ENCODE measurements at regions not wholly inside any gene's neighbourhood (a gene's known extent, or its start where the extent isn't known, plus 50 kb on each side); places are given as distances from the start of the nearest gene placed in this dataset.

DNA sequence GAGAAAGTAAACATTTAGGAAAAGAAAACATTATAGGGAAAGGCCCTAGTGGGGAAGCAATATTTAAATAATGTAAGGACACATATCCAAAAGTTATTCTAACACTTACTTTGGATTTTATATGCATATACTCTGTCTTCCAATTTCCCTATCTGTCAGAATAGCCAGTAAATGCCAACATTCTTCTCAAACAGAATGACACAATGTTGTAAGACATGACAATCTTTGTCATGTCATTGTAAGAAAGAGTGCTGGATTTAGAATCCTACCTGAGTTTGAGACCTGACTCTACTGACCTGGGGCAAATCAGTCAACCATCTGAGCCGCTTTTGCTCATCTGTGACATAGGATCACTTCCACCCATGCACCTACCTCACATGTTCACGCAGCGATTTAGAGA, 198.3 kb downstream of the PHLDA1 start:
- H3K9me3 Mint-ChIP-seq: no peaks in the 10 kb centered on the region
- ChIA-PET POLR2A (no interaction called here), CTCF (no interaction called here)
- H3K27me3 Mint-ChIP-seq: peaks cover 12% of the 10 kb centered on the region
- no peak overlapping the region for H3K27ac Mint-ChIP-seq
- no peaks in the 10 kb centered on the region for H3K36me3 Mint-ChIP-seq (ENCODE audit: low read depth)
- DNase-seq (no peak), ATAC-seq (no peak)
- intact Hi-C loops (cut with micrococcal nuclease): no loop called here
- H3K4me3 Mint-ChIP-seq: no peak overlapping the region
- TF ChIP-seq, protein P1, sequence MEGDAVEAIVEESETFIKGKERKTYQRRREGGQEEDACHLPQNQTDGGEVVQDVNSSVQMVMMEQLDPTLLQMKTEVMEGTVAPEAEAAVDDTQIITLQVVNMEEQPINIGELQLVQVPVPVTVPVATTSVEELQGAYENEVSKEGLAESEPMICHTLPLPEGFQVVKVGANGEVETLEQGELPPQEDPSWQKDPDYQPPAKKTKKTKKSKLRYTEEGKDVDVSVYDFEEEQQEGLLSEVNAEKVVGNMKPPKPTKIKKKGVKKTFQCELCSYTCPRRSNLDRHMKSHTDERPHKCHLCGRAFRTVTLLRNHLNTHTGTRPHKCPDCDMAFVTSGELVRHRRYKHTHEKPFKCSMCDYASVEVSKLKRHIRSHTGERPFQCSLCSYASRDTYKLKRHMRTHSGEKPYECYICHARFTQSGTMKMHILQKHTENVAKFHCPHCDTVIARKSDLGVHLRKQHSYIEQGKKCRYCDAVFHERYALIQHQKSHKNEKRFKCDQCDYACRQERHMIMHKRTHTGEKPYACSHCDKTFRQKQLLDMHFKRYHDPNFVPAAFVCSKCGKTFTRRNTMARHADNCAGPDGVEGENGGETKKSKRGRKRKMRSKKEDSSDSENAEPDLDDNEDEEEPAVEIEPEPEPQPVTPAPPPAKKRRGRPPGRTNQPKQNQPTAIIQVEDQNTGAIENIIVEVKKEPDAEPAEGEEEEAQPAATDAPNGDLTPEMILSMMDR (IDR thresholded peaks at IDR 0.05): no peak
- peaks cover 2% of the 10 kb centered on the region for H3K4me1 Mint-ChIP-seq (ENCODE audit: low read depth)

DNA sequence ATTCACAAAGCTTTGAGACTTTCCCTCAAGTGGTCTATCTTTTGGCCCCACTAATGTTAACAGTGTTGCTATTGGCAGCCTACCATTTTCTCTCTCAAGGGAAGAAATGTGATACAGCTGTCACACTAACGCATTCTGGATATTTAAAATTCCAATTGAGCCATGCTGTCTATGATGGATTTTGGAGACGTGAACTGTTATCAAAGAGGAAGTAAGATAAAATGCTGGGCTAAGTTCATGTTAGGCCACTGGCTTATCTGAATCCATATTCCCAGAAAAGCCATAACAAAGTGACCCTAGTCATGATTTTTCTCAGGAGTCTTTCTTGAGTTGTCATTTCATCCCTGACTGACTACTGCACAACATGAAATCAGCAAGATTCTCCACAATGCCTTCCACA, 200.2 kb downstream of the PHLDA1 start:
- intact Hi-C loops (cut with micrococcal nuclease): no loop called here
- TF ChIP-seq, protein P1 (IDR thresholded peaks at IDR 0.05): no peak
- Mint-ChIP-seq H3K4me1 (ENCODE audit: low read depth) (no peaks in the 10 kb centered on the region), H3K36me3 (ENCODE audit: low read depth) (no peaks in the 10 kb centered on the region), H3K27me3 (peaks cover 12% of the 10 kb centered on the region), H3K9me3 (no peaks in the 10 kb centered on the region), H3K4me3 (no peak overlapping the region), H3K27ac (no peak overlapping the region)
- ChIA-PET POLR2A (interaction anchor here (0.6 to 1.6 kb wide), 3 partner anchors 152 to 328 kb away, joined by 3 to 5 read pairs (median 5); partner anchors contain the start of gene PHLDA1), CTCF (interaction anchor here (1.2 kb wide), 1 partner anchor 200 kb away, joined by 3 read pairs; the partner anchor contains the start of gene PHLDA1)
- DNase-seq (no peak), ATAC-seq (no peak)

DNA sequence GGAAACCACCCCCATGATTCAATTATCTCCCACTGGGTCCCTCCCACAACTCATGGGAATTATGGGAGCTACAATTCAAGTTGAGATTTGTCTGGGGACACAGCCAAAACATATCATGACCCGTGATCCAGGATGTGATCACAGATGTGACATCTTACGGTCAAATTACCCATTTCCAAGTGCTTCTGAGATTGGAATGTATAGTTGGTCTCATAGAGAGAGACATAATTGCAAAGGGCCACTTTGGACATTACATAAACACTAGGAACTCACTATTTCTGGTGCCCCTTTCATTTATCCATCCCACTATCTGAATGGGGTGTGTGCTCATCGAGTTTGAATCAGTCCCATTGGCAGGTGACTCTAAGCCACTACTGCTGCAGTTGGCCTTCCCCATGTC, 204.5 kb downstream of the PHLDA1 start:
- ChIA-PET CTCF (interaction anchor here (1.3 kb wide), 1 partner anchor 301 kb away, joined by 3 read pairs; no protein-coding TSS in a partner anchor), POLR2A (no interaction called here)
- ATAC-seq: no peak
- Mint-ChIP-seq H3K4me3 (no peak overlapping the region), H3K36me3 (ENCODE audit: low read depth) (no peaks in the 10 kb centered on the region), H3K27me3 (peaks cover 28% of the 10 kb centered on the region), H3K4me1 (ENCODE audit: low read depth) (no peaks in the 10 kb centered on the region), H3K9me3 (no peaks in the 10 kb centered on the region), H3K27ac (no peak overlapping the region)
- TF ChIP-seq, protein P1 (IDR thresholded peaks at IDR 0.05): no peak
- no peak for DNase-seq
- intact Hi-C loops (cut with micrococcal nuclease): no loop called here

GRCh38 chr12:75825686-75826085, 205.9 kb downstream of the PHLDA1 start:
- TF ChIP-seq, protein P1 (IDR thresholded peaks at IDR 0.05): no peak
- intact Hi-C loops (cut with micrococcal nuclease): no loop called here

DNA sequence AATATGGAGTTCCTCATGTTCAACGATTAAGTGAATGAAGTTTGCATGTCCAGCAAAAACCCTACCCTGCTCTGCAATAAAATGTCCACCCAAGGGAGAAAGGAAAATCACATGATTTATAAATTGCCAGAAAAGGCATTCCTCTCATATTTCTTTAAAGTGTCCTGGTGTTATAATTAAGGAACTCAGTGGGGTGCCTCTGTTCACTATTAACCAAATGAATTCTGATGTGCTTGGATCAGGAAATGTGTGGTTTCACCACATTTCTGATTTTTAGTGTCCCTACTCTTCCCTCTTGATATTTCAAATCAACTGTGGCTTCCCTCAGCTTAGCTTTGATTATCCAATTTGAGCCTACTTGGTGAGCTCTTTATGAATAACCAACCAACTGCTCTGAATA, 208.1 kb downstream of the PHLDA1 start:
- ChIA-PET CTCF (no interaction called here), POLR2A (no interaction called here)
- H3K27ac Mint-ChIP-seq: no peak overlapping the region
- peaks cover 26% of the 10 kb centered on the region for H3K27me3 Mint-ChIP-seq
- H3K36me3 Mint-ChIP-seq (ENCODE audit: low read depth): no peaks in the 10 kb centered on the region
- H3K4me1 Mint-ChIP-seq (ENCODE audit: low read depth): no peaks in the 10 kb centered on the region
- no peak for ATAC-seq
- TF ChIP-seq, protein P1 (IDR thresholded peaks at IDR 0.05): no peak
- no peaks in the 10 kb centered on the region for H3K9me3 Mint-ChIP-seq
- no peak for DNase-seq
- intact Hi-C loops (cut with micrococcal nuclease): no loop called here
- no peak overlapping the region for H3K4me3 Mint-ChIP-seq

More at GRCh38 chr12:75825686-75826085, 205.9 kb downstream of the PHLDA1 start:
- H3K9me3 Mint-ChIP-seq: no peaks in the 10 kb centered on the region
- POLR2A ChIA-PET: no interaction called here
- H3K27ac Mint-ChIP-seq: no peak overlapping the region
- no peak for DNase-seq
- no peaks in the 10 kb centered on the region for H3K36me3 Mint-ChIP-seq (ENCODE audit: low read depth)
- H3K4me1 Mint-ChIP-seq (ENCODE audit: low read depth): no peaks in the 10 kb centered on the region
- H3K4me3 Mint-ChIP-seq: no peak overlapping the region
- no peak for ATAC-seq
- peaks cover 30% of the 10 kb centered on the region for H3K27me3 Mint-ChIP-seq
- CTCF ChIA-PET: no interaction called here

Measured in activated CD8-positive, alpha-beta T cell treated with anti-CD3 and anti-CD28 coated beads for 36 hours (primary cell).